HFF-Myc (cell line): ENCODE measurements at regions not wholly inside any gene's neighbourhood (a gene's known extent, or its start where the extent isn't known, plus 50 kb on each side); places are given as distances from the start of the nearest gene placed in this dataset.

Source experiments
- DNase-seq: peaks from one replicate; pipeline ENCODE4 v3.0.0-alpha.2; 2011; ENCODE audit warnings: low read depth; ENCODE audit errors: extremely low read depth
- H3K4me3 ChIP-seq: replicated peaks from 2 replicates; pipeline ENCODE4 v1.5.1; 2011; ENCODE audit warnings: low read depth, mild to moderate bottlenecking, control low read depth, low read length
- TF ChIP-seq, protein P1 (sequence below): IDR thresholded peaks from 2 replicates; pipeline ENCODE4 v1.5.1; 2012; ENCODE audit warnings: mild to moderate bottlenecking, low read depth, low read length, control low read depth; ENCODE audit errors: missing control alignments

GRCh38 chr16:86963600-86964575, 353.3 kb downstream of the C16orf95 start:
- DNase-seq: no peak
- TF ChIP-seq, protein P1, sequence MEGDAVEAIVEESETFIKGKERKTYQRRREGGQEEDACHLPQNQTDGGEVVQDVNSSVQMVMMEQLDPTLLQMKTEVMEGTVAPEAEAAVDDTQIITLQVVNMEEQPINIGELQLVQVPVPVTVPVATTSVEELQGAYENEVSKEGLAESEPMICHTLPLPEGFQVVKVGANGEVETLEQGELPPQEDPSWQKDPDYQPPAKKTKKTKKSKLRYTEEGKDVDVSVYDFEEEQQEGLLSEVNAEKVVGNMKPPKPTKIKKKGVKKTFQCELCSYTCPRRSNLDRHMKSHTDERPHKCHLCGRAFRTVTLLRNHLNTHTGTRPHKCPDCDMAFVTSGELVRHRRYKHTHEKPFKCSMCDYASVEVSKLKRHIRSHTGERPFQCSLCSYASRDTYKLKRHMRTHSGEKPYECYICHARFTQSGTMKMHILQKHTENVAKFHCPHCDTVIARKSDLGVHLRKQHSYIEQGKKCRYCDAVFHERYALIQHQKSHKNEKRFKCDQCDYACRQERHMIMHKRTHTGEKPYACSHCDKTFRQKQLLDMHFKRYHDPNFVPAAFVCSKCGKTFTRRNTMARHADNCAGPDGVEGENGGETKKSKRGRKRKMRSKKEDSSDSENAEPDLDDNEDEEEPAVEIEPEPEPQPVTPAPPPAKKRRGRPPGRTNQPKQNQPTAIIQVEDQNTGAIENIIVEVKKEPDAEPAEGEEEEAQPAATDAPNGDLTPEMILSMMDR: no peak
- H3K4me3 ChIP-seq: no peak overlapping the region

- TF ChIP-seq, protein P1: no peak
- DNase-seq: no peak
These were observed 352.4 kb downstream of the C16orf95 start for GRCh38 chr16:86964796-86965241.

DNA sequence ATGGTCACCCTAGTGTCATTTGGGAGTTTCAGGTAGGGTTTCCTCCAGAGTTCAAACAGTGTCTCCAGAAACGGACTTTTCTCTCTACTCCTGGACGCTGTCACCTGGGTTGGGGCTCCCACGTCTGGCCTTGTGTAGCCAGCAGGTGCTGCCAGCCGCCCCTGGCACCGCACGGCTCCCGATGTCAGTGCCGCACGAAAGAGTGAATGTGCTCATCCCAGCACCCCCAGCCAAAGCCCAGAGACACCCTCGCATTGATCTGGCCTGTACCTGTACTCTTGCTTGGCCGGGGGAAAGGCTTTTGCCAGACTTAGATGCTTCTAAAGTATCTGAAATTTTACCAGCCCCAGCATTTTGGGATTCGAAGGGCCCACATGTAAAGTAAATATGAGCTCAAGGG, 351.9 kb downstream of the C16orf95 start:
- DNase-seq: no peak
- no peak overlapping the region for H3K4me3 ChIP-seq
- TF ChIP-seq, protein P1: no peak

More at GRCh38 chr16:86964796-86965241, 352.4 kb downstream of the C16orf95 start:
- H3K4me3 ChIP-seq: no peak overlapping the region

- no peak for DNase-seq
- TF ChIP-seq, protein P1: no peak
These were observed 351.2 kb downstream of the C16orf95 start for GRCh38 chr16:86965840-86966550.

DNA sequence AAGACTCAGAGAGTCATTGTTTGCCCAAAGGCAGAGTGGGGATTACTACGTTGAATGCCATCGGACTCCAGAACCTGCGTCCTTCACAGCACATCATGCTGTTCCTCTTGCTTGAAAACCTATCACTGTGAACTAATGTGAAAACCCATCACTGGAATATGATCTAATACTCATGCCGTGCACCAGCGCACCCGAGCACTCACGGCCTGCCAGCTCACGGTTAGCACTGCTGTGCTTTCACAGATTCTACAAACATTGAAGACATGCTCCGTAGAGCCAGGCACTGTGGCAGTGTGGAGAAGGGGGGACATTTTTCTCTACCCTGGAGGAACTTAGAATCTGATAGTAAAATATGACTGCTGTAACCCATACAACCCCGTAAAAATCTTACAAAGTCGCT, 350.4 kb downstream of the C16orf95 start:
- DNase-seq: no peak

More at GRCh38 chr16:86965840-86966550, 351.2 kb downstream of the C16orf95 start:
- H3K4me3 ChIP-seq: no peak overlapping the region

GRCh38 chr16:86968866-86969265, 348.3 kb downstream of the C16orf95 start:
- no peak for DNase-seq
- H3K4me3 ChIP-seq: no peak overlapping the region
- TF ChIP-seq, protein P1: no peak

More for the DNA sequence above, 350.4 kb downstream of the C16orf95 start:
- H3K4me3 ChIP-seq: no peak overlapping the region
- TF ChIP-seq, protein P1: no peak
